ENCODE measurements at regions not wholly inside any gene's neighbourhood (a gene's known extent, or its start where the extent isn't known, plus 50 kb on each side); places are given as distances from the start of the nearest gene placed in this dataset.
"Not testable (repeated sequence)": the region's sequence is repeated elsewhere in the genome, so short reads cannot be mapped to it uniquely, and the experiment has no call there.

- DNase-seq (ENCODE audit: low spot score) = no peak
These were observed 163.6 kb downstream of the GLUL start for GRCh38 chr1:182227864-182228547.

DNA sequence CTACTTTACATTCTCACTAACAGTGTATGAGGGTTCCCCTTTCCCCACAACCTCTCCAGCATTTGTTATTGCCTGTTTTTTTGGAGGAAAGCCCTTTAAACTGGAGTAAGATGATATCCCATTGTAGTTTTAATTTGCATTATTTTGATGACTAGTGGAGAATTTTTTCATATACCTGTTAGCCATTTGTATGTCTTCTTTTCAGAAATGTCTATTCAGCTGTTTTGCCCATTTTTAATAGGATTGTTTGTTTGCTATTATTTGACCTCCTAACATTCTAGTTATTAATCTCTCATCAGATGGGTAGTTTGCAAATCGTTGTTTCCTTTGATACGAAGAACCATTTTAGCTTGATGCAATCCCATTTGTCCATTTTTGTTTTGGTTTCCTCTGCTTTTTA lies 165.0 kb downstream of the GLUL start:
- no peak for DNase-seq (ENCODE audit: low spot score)

- not testable (repeated sequence) for DNase-seq (ENCODE audit: low spot score)
These were observed 164.2 kb upstream of the ZNF648 start for GRCh38 chr1:182225755-182226154.

- not testable (repeated sequence) for DNase-seq (ENCODE audit: low spot score)
These were observed 160.5 kb upstream of the ZNF648 start for GRCh38 chr1:182221990-182222389.

GRCh38 chr1:182221367-182221766 lies 159.9 kb upstream of the ZNF648 start:
- DNase-seq (ENCODE audit: low spot score) = not testable (repeated sequence)

DNA sequence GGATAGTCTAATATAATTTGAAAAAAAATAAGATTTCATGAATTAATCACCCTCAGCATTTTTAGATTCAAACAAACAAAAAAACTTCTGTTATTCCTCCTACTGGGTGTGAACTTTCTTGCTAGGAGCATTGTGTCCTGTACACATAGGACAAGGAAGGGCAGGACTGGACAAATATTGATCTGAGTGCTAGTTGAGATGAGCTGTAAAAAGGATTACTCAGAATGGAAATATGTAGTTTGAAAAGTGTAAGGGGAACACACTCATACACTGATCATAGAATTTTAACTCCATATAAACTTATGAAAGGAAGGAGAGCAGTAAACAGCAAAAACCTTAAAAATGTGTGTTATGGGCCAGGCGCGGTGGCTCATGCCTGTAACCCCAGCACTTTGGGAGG lies 156.5 kb upstream of the ZNF648 start:
- DNase-seq (ENCODE audit: low spot score) = no peak

DNA sequence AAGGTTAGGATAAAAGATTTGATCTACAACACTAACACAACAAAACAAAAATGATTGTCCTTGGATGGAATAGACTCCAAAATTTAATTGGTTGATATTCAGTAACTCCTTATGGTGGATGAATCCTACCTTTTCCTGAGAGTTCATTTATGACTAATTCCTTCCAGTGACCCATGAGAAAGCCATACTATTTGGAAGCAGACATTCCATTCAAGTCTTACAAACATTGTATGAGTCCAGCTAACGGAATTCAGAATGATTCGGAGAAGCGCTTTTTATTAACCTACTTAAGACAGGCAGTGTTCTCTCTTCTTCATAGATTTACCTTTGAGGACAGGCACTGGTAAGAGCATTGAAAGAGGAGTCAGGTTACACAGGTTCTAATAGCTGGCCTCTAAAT lies 155.6 kb upstream of the ZNF648 start:
- no peak for DNase-seq (ENCODE audit: low spot score)

DNA sequence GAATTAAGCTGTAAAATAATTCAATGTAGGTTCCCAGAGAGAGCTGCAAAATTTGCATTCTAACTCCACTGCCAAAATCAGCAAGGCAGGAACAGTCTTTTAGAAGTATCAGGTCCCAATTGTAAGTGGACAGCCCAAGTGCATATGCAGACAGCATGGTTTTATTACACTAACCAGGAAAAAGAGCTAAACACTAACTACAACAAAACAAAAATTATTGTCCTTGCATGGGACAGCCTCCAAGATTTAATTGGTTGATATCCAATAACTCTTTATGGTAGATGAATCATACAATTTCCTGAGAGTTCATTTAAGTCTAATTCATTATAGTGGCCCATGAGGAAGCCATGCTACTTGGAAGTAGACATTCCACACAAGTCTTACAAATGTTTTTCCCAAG lies 154.3 kb upstream of the ZNF648 start:
- DNase-seq (ENCODE audit: low spot score) = no peak

DNA sequence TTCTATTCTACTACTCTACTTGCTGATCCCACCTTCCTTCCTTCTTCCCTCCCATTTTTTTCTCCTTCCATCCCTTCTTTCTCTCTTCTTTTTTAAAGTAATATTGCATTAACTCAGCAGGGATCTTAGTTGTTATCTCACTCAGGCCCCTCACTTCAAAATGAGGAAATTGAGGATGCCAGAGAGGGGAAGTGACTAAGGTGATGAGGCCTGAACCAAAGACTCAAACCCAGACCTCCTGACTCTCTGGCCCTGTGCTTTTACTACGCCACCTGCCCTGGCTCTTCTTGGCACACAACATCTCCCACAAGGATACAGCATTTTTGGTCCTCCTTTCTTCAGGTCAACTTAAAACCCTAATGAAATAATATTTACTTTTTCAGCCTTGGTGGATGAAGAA lies 151.7 kb upstream of the ZNF648 start:
- no peak for DNase-seq (ENCODE audit: low spot score)

- no peak for DNase-seq (ENCODE audit: low spot score)
These were observed 149.9 kb upstream of the ZNF648 start for GRCh38 chr1:182211386-182211785.

- DNase-seq (ENCODE audit: low spot score) = no peak
These were observed 148.9 kb upstream of the ZNF648 start for GRCh38 chr1:182210417-182210816.

GRCh38 chr1:182207300-182207699 lies 145.8 kb upstream of the ZNF648 start:
- DNase-seq (ENCODE audit: low spot score) = no peak

DNA sequence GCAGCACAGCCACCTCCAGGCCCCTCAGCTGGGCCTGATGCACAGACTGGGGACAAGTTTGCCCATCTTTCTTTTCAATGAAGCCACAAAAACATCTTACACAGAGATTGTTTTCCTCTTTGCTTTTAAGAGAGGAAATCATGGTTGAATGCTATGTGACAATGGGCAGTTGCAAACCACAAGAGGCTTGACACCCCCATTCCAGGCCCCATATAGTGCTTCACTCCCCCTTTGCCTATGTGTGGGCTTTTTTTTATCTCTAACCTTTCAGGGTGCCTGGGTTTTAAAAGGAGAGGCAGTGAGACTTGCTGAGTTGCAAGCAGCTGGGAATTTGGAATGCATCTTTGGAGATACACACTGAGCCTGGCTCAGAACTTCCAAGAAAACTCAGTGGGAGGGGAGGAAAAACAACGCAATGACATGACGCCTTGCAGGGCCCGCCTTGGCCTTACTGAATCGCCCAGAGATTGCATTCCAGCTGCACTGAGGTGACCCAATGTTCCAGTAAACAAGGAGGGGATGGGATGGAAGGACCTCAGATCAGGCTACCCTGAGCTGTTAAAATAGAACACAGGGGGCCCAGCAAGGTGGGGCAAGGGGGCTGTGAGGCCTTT lies 145.2 kb upstream of the ZNF648 start:
- DNase-seq (ENCODE audit: low spot score) = no peak

- no peak for DNase-seq (ENCODE audit: low spot score)
These were observed 144.0 kb upstream of the ZNF648 start for GRCh38 chr1:182205351-182206022.

- DNase-seq (ENCODE audit: low spot score) = no peak
These were observed 141.8 kb upstream of the ZNF648 start for GRCh38 chr1:182203191-182203875.

DNA sequence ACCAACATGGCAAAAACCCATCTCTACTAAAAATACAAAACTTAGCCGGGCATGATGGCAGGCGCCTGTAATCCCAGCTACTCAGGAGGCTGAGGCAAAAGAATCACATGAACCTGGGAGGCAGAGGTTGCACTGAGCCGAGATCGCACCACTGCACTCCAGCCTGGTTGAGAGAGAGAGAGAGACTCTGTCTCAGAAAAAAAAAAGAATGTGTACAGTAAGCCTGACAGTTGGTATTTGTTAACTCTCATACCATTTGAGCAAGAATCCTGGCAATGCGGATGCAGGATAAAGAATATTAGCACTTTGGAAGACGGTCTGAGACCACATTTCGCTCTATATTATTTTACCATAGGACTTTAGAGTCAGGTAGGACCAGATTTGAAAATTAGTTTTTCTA lies 140.0 kb upstream of the ZNF648 start:
- not testable (repeated sequence) for DNase-seq (ENCODE audit: low spot score)

- no peak for DNase-seq (ENCODE audit: low spot score)
These were observed 138.7 kb upstream of the ZNF648 start for GRCh38 chr1:182200025-182200812.

DNA sequence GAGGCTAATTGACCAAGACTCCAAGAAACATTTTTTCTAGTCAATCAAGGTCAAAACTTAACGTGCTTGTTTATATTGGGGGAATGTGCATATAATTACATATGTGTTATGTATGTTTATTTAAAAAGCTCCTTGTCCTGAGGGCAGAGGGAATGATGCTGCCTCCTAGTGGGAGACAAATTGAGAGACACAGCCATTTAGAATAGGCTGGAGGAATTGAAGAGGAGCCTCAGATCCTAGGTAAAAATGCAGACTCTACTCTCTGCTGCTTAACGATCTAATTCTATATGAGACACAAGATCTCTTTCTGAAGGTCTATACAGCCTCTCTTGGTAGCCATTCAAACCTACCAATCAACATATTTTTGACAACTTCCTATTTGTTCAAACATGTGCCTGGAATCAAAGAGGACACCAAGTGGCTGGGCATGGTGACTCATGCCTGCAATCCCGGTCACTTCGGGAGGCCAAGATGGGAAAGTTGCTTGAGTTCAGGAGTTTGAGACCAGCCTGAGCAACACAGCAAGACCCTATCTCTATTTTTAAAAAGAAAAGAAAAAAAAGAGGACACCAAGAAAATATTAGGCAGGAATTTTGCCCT lies 136.6 kb upstream of the ZNF648 start:
- no peak for DNase-seq (ENCODE audit: low spot score)

DNA sequence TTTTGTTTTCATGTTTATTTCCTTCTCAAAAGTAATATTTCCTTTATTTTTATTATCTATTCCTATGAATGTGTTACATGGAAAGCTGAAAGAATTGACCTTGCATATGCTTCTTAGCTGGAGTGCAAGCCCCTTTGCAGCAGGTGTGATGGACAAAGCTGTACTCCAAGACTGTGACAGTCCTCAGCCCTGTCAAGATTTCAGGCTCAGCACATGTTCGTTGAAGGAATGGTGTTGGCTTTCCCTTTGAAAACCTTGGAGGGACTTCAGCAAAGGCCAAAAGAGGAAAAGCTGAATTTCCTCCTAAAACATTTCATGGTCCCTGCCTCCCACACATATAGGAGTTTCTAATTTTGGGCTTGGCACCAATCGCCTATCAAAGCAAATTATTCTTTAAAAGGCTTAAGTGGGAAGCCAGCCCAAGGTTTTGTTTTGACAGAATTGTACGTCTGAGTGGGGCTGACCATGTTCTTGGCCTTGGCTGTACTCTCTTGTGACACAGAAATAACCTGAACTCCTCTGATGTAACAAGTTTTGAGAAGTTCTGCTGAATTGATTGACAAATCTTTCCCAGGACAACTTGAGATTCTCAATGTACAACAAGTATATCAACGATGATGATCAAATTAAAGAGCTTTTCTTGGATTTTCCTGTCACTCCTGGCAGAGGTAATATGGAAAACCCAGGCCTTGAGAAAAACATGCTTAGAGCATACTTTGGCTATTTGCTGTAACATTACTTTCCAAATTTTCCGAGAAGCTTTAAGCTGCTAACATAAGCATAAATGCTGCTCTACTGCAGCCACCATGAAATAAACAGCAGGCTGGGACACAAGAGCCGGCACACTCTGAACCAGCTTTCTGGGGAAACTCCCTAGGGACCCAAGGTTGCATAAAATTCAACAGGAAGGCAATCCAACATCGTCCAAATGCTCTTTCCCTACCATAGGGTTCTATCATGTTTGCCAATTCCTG lies 135.7 kb upstream of the ZNF648 start:
- DNase-seq (ENCODE audit: low spot score) = no peak

GRCh38 chr1:182195733-182196132 lies 134.2 kb upstream of the ZNF648 start:
- DNase-seq (ENCODE audit: low spot score) = no peak

All from kidney capillary endothelial cell (primary cell).